ENCODE measurements at regions not wholly inside any gene's neighbourhood (a gene's known extent, or its start where the extent isn't known, plus 50 kb on each side); places are given as distances from the start of the nearest gene placed in this dataset.

- no peak for DNase-seq (ENCODE audit: low read depth in 3 of 3, low spot score in 2 of 3)
These were observed 128.6 kb downstream of the PTCSC3 start for GRCh38 chr14:36047912-36048311.

- no peak for DNase-seq (ENCODE audit: low read depth in 3 of 3, low spot score in 2 of 3)
These were observed 140.8 kb downstream of the PTCSC3 start for GRCh38 chr14:36035675-36036074.

- no peak for DNase-seq (ENCODE audit: low read depth in 3 of 3, low spot score in 2 of 3)
These were observed 147.9 kb downstream of the PTCSC3 start for GRCh38 chr14:36028665-36029064.

- DNase-seq (ENCODE audit: low read depth in 3 of 3, low spot score in 2 of 3), result no peak
These were observed 148.3 kb downstream of the PTCSC3 start for GRCh38 chr14:36028218-36028617.

DNA sequence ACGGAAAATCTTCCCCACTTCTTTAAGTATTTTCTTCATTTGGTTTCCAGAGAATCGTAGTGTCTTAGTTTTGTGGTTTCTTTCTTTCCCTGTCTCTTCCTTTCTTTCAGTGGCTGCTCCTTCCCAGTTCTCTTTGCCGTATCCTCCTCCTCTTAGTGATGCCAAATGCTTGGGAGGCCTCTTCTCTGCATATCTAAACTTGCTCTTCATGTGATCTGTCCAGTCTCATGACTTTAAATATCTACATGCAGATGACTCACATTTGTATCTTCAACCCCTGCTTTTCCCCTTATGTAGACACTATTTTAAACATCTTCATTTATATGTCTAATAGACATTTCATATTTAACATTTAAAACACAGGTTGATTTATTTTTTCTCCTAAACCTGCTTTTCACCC lies 149.2 kb downstream of the PTCSC3 start:
- DNase-seq (ENCODE audit: low read depth in 3 of 3, low spot score in 2 of 3), result no peak

GRCh38 chr14:36022765-36023410 lies 153.6 kb downstream of the PTCSC3 start:
- no peak for DNase-seq (ENCODE audit: low read depth in 3 of 3, low spot score in 2 of 3)

GRCh38 chr14:36021591-36022320 lies 154.8 kb downstream of the PTCSC3 start:
- DNase-seq (ENCODE audit: low read depth in 3 of 3, low spot score in 2 of 3), result no peak

- DNase-seq (ENCODE audit: low read depth in 3 of 3, low spot score in 2 of 3), result no peak
These were observed 155.5 kb downstream of the PTCSC3 start for GRCh38 chr14:36021030-36021422.

DNA sequence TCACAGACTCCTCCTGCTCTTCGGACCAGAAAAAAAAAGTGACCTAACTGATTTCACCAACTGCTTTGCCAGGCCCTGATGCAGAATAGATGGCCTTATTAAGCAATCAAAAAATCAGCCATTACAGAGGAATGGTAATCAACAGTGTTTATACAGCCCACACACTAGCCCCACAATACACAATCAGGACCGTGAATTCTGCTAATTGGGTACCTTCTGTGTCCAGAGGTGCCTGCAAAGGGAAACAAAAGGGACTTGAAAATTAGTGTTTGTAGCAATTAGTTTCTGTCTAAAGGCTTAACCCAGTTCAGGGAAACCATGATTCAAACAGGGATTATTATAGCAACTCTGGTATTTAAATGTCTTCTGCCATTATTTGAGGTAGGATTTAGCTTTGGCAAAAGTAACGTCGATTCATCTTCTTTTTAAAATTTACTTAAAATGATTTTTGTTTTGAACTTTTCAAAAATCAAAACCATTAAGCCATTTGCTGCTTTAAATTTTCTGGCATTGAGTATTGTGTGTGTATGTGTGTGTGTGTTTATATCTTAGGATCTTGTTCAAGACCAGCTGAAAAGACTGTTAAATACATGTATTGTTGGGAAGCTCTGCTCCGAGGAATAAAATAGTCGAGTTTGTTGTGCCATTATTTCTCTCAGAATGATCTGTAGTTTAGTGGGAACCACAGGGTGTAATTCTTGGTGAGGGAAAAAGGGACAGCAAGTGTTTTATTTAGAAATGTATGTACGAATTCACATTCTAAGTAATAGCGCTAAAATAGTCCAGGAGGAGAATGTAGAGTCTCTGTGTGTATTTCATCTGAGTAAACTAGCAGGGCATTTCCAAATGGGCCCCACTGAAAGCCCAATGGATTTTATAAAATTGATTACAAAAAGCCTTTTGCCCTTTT lies 156.1 kb downstream of the PTCSC3 start:
- no peak for DNase-seq (ENCODE audit: low read depth in 3 of 3, low spot score in 2 of 3)

DNA sequence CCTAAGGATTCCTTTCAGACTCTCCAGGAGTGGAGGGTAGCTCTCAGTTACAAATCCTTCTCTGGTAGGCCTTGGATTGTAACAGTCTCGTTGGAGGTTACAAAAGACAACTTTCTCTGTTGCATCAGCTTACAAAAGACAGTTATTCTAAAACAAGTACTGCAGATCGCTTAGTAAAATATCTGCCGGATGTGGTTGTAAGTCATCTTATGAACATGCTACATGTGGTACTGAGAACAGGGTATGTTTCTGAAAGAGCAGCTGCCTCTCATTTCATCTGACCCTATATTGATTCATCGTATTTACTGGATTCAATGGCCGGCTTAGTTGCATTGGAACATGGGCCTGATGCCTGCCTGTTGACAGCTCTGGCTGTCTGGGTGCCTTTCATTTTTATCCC lies 157.4 kb downstream of the PTCSC3 start:
- DNase-seq (ENCODE audit: low read depth in 3 of 3, low spot score in 2 of 3), result no peak

GRCh38 chr14:36014236-36014635 lies 162.3 kb downstream of the PTCSC3 start:
- no peak for DNase-seq (ENCODE audit: low read depth in 3 of 3, low spot score in 2 of 3)

- DNase-seq (ENCODE audit: low read depth in 3 of 3, low spot score in 2 of 3), result no peak
These were observed 163.0 kb downstream of the PTCSC3 start for GRCh38 chr14:36013483-36013882.

GRCh38 chr14:36012621-36013020 lies 163.9 kb downstream of the PTCSC3 start:
- DNase-seq (ENCODE audit: low read depth in 3 of 3, low spot score in 2 of 3), result no peak

- DNase-seq (ENCODE audit: low read depth in 3 of 3, low spot score in 2 of 3), result no peak
These were observed 166.9 kb downstream of the PTCSC3 start for GRCh38 chr14:36009643-36010042.

DNA sequence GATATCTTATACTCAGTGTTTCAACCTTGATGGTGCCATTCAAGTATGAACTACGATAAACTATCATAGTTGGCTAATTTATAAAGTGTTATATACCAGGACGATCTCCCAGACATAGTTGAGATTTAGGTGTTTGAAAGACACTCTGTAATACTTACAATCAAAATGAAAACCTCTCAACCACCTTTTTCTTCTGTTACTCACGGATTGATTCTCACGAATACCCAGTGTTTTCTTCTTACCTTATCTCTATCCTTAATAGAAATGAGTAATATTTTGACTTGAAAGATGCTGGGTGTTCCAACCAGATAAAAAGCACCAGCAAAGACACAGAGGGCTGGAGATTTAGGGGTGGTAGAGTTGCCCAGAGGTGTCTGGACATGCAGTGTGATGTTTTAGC lies 169.9 kb downstream of the PTCSC3 start:
- DNase-seq (ENCODE audit: low read depth in 3 of 3, low spot score in 2 of 3), result no peak

GRCh38 chr14:36005670-36006069 lies 170.9 kb downstream of the PTCSC3 start:
- no peak for DNase-seq (ENCODE audit: low read depth in 3 of 3, low spot score in 2 of 3)

DNA sequence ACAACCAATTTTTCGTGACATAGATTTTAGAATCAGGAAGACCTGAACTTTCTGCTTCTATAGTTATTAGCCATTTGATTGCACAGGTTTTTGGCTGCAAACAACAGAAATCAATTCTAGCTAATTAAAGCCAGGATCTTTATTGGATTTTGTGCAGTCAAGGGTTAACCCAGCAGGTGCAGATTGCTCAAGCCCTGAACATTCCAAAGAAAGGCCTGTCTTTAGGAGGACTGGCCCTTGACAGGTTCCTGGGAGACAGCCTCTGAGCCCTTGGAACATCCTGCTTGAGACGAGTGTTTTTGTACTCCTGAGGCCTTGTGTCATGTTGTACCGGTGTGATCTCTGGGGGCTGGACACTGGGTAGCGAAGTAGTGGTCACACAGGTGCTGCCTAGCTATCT lies 174.6 kb downstream of the PTCSC3 start:
- no peak for DNase-seq (ENCODE audit: low read depth in 3 of 3, low spot score in 2 of 3)

DNA sequence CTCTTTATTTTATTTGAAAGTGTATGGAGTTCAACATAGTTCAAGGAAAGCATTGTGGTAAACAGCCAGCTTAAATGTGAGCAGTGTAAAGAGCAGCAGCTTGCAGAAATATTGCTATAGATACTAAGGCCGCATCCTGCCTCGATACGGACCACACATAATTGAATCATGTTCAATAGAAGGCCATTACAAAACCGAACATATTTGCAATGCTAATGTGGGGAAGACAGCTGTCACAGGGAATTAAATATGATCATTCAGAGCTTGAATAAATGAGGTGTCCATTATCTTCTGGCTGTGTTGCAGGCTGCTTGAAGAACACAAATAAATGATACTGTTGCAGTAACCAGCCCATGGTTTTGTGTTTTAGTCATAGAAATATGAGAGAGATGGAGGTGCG lies 173.2 kb downstream of the BRMS1L start:
- no peak for DNase-seq (ENCODE audit: low read depth in 3 of 3, low spot score in 2 of 3)

DNA sequence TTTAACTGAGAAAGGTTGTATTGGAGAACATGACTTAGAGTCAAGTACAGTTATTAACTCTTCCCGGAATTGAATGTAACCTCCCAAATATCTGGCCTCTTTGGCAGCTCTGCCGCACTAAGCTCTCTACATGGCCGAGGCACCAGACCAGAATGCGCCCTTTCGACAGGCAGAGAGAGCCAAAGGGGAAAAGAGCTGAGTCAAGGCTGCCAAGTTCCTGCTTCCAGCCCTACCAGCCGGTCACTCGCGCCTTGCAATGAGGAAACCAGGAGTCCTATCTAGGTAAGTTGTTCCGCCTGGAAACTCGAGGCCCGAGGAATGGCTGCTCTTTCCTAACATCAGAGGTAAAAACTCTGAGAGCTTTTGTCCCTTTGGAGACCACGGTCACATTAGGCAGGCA lies 172.2 kb downstream of the BRMS1L start:
- DNase-seq (ENCODE audit: low read depth in 3 of 3, low spot score in 2 of 3), result no peak

DNA sequence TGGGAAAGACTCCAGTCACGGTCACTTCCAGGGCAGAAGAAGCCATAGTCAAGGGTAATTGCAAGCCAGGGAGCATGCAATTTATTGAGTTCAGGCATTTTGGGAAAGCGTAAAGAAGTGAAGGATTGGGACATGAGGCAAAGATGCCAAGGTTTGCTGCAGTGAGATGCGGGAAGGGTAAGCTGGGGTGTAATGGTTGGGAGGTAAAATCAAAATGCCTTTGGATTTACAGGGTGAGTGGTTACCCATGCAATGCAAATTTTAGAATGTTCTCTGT lies 167.5 kb downstream of the BRMS1L start:
- DNase-seq (ENCODE audit: low read depth in 3 of 3, low spot score in 2 of 3), result no peak

DNA sequence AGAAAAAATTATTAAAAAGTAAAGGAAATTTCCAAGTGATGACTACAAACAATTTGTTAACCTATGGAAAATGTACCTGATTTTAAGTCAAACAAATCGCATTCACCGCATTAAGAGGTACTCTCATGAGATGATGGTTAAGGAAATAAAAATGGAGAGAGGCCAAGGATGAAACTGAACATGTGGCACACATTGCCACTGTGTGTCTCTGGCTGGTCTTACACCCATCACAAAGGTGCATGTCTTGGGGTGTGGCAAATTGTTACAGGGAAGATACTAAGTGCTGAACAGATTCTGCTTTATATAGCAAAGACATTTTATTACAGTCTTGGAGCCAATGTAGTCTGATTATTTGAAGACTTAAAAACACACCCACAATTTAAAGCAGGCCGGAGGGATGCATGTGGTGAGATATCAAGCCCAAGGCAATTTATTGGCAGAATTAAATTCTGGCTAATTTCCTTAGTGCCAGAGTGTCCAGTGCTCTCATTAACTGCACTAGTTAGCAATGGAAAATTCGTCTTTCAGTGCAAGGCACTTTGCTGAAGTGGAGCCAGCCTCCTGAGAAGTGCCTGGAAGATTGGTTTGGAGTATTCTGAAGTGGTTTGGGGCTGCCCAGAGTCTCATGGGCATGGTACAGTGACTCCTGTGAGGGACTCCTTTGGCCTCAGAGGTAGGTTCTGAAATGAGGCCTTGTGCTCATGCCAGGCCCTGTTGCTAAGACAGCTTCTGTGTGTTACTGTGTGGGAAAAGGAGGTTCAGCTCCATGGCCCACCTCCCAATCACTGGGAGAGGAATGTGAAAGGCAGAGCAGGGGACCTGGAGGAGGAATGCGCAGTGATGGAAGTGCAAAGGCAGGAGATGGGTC lies 166.9 kb downstream of the BRMS1L start:
- DNase-seq (ENCODE audit: low read depth in 3 of 3, low spot score in 2 of 3), result no peak
